ENCODE measurements at regions not wholly inside any gene's neighbourhood (a gene's known extent, or its start where the extent isn't known, plus 50 kb on each side); places are given as distances from the start of the nearest gene placed in this dataset.

DNA sequence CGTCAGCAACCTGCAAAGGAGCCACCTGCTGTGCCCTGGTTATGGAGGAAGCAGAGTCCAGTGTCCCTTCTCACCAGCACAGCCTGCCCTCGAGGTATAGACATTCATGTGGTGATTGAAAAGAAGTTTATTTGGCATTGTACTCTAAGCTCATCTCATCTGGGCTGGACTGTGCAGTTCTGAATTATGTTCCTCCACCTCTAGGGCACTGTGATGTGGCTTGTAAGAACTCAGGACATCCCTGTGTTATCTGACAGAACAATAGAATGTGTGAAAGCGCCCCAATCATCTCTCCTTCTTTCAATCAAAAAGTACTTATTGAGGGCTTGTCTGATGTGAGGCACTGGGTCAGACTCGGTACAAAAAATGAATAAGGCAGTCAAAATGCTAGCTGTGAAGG is 140.1 kb downstream of the DHRS2 start:
- Mint-ChIP-seq H3K36me3 (ENCODE audit: low read depth) (no peaks in the 10 kb centered on the region), H3K27ac (no peak overlapping the region), H3K27me3 (peaks cover 59% of the 10 kb centered on the region), H3K4me1 (peaks cover 4% of the 10 kb centered on the region), H3K4me3 (no peak overlapping the region)
- no peaks in the 10 kb centered on the region for H3K9me3 ChIP-seq (ENCODE audit: control insufficient read depth, low read length, poor library complexity, severe bottlenecking)
- no peak for DNase-seq
- ATAC-seq, result no peak

DNA sequence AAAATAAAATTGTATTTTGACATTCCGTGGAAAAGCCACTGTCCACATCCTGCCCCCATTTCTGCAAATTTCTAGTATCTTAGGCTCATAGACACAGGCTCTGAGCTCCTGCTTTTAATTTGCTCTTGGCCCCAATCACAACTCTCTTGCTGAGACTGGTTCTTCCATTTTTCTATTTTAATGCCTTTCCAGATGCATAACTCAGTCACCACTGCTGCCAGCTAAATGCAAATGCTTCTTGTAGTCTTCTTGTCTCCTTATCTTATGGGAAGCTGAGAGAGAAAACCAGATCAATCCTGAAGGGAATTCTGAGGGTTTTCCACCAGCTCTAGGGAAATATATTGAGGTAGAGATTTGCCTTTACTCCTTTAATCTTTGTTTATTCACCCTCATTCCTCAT is 149.0 kb downstream of the DHRS2 start:
- Mint-ChIP-seq H3K27ac (no peak overlapping the region), H3K27me3 (peaks cover 41% of the 10 kb centered on the region), H3K4me1 (no peaks in the 10 kb centered on the region), H3K36me3 (ENCODE audit: low read depth) (no peaks in the 10 kb centered on the region), H3K4me3 (no peak overlapping the region)
- DNase-seq (no peak), ATAC-seq (no peak)
- no peaks in the 10 kb centered on the region for H3K9me3 ChIP-seq (ENCODE audit: control insufficient read depth, low read length, poor library complexity, severe bottlenecking)

DNA sequence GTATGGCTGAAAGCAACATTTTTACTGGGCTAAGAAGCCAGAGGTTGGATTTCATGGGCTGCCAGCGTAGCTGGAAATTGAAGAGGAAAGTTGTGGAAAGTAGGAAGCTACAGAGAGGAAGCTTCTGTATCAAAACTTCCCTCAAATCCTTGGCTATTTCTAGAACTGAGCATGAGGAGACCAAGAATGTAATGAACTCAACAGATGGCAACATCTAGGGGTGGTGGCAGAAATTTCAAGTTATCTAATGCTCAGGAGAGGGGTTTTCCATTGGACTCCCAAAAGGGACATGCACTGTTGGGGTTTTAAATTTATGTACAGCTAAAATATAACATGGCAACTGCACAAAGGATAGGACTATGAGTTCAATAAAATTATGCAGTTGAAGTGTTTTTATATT is 151.3 kb downstream of the DHRS2 start:
- Mint-ChIP-seq H3K4me1 (no peaks in the 10 kb centered on the region), H3K4me3 (no peak overlapping the region), H3K27ac (no peak overlapping the region), H3K27me3 (peaks cover 50% of the 10 kb centered on the region), H3K36me3 (ENCODE audit: low read depth) (no peaks in the 10 kb centered on the region)
- ATAC-seq (no peak), DNase-seq (no peak)
- no peaks in the 10 kb centered on the region for H3K9me3 ChIP-seq (ENCODE audit: control insufficient read depth, low read length, poor library complexity, severe bottlenecking)

DNA sequence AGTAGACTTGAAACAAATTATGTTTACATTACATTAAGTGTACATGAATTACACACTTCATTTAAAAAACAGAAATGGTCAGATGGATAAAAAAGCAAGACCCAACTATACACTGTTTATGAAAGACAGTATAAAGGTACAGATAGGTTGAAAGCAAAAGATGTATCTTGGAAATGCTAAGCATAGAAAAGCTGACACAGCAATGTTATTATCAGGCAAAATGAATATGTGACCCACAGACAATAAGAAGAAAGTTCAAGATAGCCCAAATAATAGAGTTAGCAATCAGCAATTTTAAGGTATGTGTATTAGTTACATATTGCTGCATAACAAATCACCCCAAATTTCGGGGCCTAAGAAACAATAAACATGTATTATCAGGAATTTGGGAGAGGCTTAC is 153.5 kb downstream of the DHRS2 start:
- ATAC-seq (no peak), DNase-seq (no peak)
- H3K27me3 Mint-ChIP-seq, result peaks cover 51% of the 10 kb centered on the region
- H3K9me3 ChIP-seq (ENCODE audit: control insufficient read depth, low read length, poor library complexity, severe bottlenecking), result no peaks in the 10 kb centered on the region
- H3K4me3 Mint-ChIP-seq, result no peak overlapping the region
- no peaks in the 10 kb centered on the region for H3K4me1 Mint-ChIP-seq
- no peaks in the 10 kb centered on the region for H3K36me3 Mint-ChIP-seq (ENCODE audit: low read depth)
- no peak overlapping the region for H3K27ac Mint-ChIP-seq

DNA sequence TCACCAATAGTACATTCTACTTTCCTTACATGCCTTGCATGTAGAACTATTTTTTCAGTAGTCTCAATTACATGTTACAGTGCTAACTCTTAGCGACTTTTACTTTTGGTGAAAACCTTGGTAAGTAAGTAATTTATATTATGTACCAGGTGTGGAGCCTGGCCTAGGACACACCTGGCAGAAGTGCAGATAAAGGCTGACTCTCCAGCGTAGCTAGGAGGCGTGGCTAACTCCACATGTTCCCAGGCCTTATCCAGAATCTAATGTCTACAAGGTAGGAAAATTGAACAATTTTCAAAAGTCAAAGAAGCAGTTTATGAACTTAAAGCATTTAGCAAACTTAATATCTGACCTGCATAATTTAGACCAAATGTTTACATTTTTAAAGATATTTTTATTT is 157.4 kb downstream of the DHRS2 start:
- ATAC-seq (no peak), DNase-seq (no peak)
- Mint-ChIP-seq H3K27ac (no peak overlapping the region), H3K36me3 (ENCODE audit: low read depth) (no peaks in the 10 kb centered on the region), H3K4me1 (no peaks in the 10 kb centered on the region), H3K27me3 (peaks cover 43% of the 10 kb centered on the region), H3K4me3 (no peak overlapping the region)
- no peaks in the 10 kb centered on the region for H3K9me3 ChIP-seq (ENCODE audit: control insufficient read depth, low read length, poor library complexity, severe bottlenecking)

GRCh38 chr14:23800811-23801210 is 152.8 kb upstream of the DHRS4 start:
- no peaks in the 10 kb centered on the region for H3K9me3 ChIP-seq (ENCODE audit: control insufficient read depth, low read length, poor library complexity, severe bottlenecking)
- ATAC-seq, result no peak
- no peak for DNase-seq
- Mint-ChIP-seq H3K27me3 (peaks cover 25% of the 10 kb centered on the region), H3K4me1 (no peaks in the 10 kb centered on the region), H3K27ac (no peak overlapping the region), H3K36me3 (ENCODE audit: low read depth) (peaks cover 2% of the 10 kb centered on the region), H3K4me3 (no peak overlapping the region)

GRCh38 chr14:23801766-23802165 is 151.8 kb upstream of the DHRS4 start:
- no peak overlapping the region for H3K4me3 Mint-ChIP-seq
- no peaks in the 10 kb centered on the region for H3K9me3 ChIP-seq (ENCODE audit: control insufficient read depth, low read length, poor library complexity, severe bottlenecking)
- H3K4me1 Mint-ChIP-seq, result no peaks in the 10 kb centered on the region
- H3K27ac Mint-ChIP-seq, result no peak overlapping the region
- DNase-seq (no peak), ATAC-seq (no peak)
- H3K27me3 Mint-ChIP-seq, result peaks cover 25% of the 10 kb centered on the region
- peaks cover 2% of the 10 kb centered on the region for H3K36me3 Mint-ChIP-seq (ENCODE audit: low read depth)

DNA sequence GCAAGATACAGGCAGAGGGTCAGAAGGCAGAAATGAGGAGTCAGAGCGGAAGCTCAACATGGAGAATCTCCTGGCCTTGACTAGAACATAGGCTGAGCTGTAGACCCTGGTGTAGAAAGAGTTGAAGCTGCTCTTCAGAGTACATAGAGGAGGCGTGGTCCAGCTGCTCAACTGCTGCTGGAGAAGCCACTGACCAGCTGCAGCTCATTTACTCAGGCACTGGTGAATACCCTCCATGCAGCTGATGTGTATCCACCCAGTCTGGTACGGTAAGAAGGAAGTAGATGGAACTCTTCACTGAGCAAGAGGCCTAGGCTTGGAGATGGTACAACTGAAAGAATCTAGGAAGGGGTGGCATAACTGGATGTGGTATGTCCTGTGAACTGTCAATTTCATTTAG is 148.8 kb upstream of the DHRS4 start:
- Mint-ChIP-seq H3K4me1 (no peaks in the 10 kb centered on the region), H3K4me3 (no peak overlapping the region), H3K36me3 (ENCODE audit: low read depth) (peaks cover 4% of the 10 kb centered on the region), H3K27ac (no peak overlapping the region), H3K27me3 (peaks cover 3% of the 10 kb centered on the region)
- ATAC-seq (no peak), DNase-seq (no peak)
- no peaks in the 10 kb centered on the region for H3K9me3 ChIP-seq (ENCODE audit: control insufficient read depth, low read length, poor library complexity, severe bottlenecking)

- peaks cover 2% of the 10 kb centered on the region for H3K36me3 Mint-ChIP-seq (ENCODE audit: low read depth)
- no peaks in the 10 kb centered on the region for H3K9me3 ChIP-seq (ENCODE audit: control insufficient read depth, low read length, poor library complexity, severe bottlenecking)
- ATAC-seq (no peak), DNase-seq (no peak)
- no peak overlapping the region for H3K27ac Mint-ChIP-seq
- H3K27me3 Mint-ChIP-seq, result no peaks in the 10 kb centered on the region
- no peaks in the 10 kb centered on the region for H3K4me1 Mint-ChIP-seq
- H3K4me3 Mint-ChIP-seq, result no peak overlapping the region
Measured at GRCh38 chr14:23805761-23806160, 147.8 kb upstream of the DHRS4 start.

DNA sequence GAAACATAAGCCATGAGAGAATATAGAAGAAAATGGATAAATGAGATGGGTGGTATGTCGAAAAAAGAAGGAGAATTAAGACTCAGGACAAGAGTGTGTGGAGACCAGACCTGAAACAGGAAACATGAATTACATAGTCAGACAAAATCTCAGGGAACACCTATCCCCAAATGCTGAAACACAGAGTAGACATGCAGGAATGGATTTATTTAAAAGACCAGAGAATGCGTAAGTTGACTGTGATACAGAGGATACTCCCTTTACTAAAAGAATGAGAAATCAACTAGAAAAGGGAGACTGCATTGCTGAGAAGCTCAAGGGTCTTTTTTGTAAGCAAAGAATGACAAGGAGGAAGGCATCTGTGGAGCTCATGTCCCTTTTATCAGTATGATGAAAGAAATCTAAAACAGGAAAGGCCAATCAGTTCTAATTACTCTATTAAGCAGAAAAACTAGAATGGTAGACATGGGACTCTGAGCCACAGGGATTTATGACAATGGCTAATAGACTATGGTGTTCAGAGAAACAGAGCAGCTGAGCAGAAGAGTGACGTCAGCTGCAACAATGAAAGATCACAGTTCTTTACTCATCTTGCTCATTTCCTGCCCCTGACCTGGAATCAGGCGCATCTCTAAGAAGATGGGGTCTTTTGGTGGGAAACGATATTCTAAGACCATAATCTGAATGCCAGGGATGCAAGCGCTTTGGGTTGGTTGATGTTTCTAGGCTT is 138.9 kb upstream of the DHRS4 start:
- Mint-ChIP-seq H3K4me3 (no peak overlapping the region), H3K4me1 (no peaks in the 10 kb centered on the region), H3K27ac (no peak overlapping the region), H3K27me3 (peaks cover 7% of the 10 kb centered on the region), H3K36me3 (ENCODE audit: low read depth) (no peaks in the 10 kb centered on the region)
- ATAC-seq, result no peak
- no peaks in the 10 kb centered on the region for H3K9me3 ChIP-seq (ENCODE audit: control insufficient read depth, low read length, poor library complexity, severe bottlenecking)
- no peak for DNase-seq

DNA sequence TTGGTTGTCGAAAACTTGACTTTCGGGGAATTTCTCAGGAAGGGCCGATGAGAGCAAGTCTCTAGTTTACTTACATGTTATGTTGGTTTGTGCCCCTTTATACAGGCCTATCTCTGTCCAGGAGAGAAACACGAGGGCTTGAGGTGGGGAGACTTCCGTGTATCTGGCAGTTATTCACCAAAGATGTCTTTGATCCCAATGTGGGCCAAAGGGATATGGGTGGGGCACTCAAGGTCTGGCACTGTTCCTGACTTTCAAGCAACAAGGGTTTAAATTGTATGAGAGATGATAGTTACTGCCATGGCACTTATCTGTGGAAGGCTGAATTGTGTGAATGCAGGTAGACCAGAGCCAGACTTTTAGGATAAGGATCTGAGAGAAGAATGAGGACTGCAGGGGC is 137.2 kb upstream of the DHRS4 start:
- DNase-seq (no peak), ATAC-seq (no peak)
- H3K4me1 Mint-ChIP-seq, result no peaks in the 10 kb centered on the region
- H3K4me3 Mint-ChIP-seq, result no peak overlapping the region
- H3K36me3 Mint-ChIP-seq (ENCODE audit: low read depth), result no peaks in the 10 kb centered on the region
- H3K27ac Mint-ChIP-seq, result no peak overlapping the region
- H3K9me3 ChIP-seq (ENCODE audit: control insufficient read depth, low read length, poor library complexity, severe bottlenecking), result no peaks in the 10 kb centered on the region
- H3K27me3 Mint-ChIP-seq, result peaks cover 7% of the 10 kb centered on the region

- no peaks in the 10 kb centered on the region for H3K9me3 ChIP-seq (ENCODE audit: control insufficient read depth, low read length, poor library complexity, severe bottlenecking)
- Mint-ChIP-seq H3K4me3 (no peak overlapping the region), H3K27me3 (peaks cover 16% of the 10 kb centered on the region), H3K36me3 (ENCODE audit: low read depth) (no peaks in the 10 kb centered on the region), H3K4me1 (no peaks in the 10 kb centered on the region), H3K27ac (no peak overlapping the region)
- no peak for ATAC-seq
- DNase-seq, result no peak
Measured at GRCh38 chr14:23817164-23817767, 136.3 kb upstream of the DHRS4 start.

DNA sequence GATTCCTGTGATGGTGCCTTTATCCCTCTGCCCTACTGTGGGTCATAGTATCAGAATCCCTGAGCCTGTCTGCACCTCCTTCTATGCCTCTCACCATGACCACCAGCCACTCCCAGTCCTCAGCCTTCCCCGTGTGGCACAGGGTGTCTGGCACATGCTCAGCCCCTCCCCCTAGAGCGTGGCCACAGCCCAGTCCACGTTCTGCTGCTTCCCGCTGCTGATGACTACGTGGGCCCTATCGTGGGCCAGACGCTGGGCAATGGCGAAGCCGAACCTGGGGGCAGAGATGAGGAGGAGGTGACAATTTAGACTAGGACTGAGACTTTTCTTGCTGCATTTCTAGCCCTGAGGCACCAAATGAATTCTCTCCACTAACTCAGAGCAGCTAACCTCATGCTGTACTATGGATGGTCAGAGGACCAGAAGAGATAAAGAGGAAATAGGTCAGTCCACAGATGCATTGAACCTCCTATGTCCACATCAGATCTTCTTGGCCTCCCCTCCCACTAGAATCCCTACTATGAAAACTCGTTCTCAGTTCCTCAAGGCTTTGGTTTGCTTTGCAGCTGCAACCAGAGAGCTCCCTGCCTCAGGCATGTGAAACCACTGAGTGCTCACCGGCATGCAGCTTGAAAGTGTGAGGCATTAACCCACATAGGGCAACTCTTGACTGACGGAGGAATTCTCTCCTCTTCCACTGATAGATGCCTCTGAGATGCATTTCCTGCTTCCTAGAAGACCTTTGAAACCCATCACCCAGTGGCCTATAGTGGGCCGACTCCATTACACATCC is 126.3 kb upstream of the DHRS4 start:
- Mint-ChIP-seq H3K4me1 (no peaks in the 10 kb centered on the region), H3K27ac (no peak overlapping the region), H3K4me3 (no peak overlapping the region), H3K27me3 (peaks cover 41% of the 10 kb centered on the region), H3K36me3 (ENCODE audit: low read depth) (peaks cover 2% of the 10 kb centered on the region)
- no peaks in the 10 kb centered on the region for H3K9me3 ChIP-seq (ENCODE audit: control insufficient read depth, low read length, poor library complexity, severe bottlenecking)
- no peak for ATAC-seq
- no peak for DNase-seq

Data from T-helper 17 cell (primary cell).